Stimulated activated CD4-positive, alpha-beta T cell treated with anti-CD3 and anti-CD28 coated beads, Interleukin-15, amount 100 ng/mL, for 48 hours (primary cell): ENCODE measurements at regions not wholly inside any gene's neighbourhood (a gene's known extent, or its start where the extent isn't known, plus 50 kb on each side); places are given as distances from the start of the nearest gene placed in this dataset.

Experiments
- DNase-seq, 2 donors: peaks; one replicate each; pipeline ENCODE4 v3.0.0-alpha.2; 2020; ENCODE audit warnings: low read depth in 2 of 2

DNA sequence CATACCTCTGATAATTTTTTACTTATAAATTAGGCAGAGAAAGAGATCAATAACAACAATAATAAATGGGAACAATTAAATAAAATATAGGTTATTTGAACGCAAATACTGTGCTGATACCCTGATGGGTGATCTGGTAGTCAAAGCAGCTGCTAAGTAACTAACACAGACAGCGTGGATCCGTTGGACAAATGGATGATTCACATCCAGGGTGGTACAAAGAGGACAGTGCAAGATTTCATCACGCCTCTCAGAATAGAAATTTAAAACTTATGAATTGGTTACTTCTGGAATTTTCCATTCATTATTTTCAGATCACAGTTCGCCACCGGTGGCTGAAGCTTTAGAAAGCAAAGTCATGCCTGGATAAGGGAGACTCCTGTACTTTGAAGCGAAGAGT lies 1066.0 kb upstream of the ADGRL3 start:
- DNase-seq: no peak

DNA sequence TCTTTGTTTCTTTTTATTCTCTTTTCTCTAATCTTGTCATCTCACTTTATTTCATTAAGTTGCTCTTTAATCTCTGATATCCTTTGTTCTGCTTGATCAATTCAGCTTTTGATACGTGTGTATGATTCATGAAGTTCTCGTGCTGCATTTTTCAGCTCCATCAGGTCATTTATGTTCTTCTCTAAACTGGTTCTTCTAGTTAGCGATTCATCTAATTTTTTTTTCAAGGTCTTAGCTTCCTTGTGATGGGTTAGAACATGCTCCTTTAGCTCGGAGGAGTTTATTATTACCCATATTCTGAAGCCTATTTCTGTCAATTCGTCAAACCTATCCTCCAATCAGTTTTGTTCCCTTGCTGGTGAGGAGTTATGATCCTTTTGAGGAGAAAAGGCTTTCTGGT lies 1045.0 kb upstream of the ADGRL3 start:
- no peak for DNase-seq

DNA sequence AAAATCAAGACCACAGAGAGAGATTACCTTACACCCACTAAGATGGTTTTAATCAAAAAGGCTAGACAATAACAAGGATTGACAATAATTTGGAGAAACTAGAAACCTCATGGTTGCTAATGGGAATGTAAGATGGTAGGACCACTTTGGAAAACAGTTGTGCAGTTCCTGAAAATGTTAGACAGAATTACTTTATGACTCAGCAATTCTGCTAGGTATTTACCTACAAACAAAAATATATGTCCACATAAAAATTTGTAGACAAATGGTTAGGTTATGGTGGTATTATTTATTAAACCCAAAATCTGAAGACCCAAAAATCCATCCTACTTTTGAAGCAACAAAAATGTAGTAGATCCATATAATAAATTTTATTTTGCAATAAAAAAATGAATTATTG lies 1027.0 kb upstream of the ADGRL3 start:
- no peak for DNase-seq

DNA sequence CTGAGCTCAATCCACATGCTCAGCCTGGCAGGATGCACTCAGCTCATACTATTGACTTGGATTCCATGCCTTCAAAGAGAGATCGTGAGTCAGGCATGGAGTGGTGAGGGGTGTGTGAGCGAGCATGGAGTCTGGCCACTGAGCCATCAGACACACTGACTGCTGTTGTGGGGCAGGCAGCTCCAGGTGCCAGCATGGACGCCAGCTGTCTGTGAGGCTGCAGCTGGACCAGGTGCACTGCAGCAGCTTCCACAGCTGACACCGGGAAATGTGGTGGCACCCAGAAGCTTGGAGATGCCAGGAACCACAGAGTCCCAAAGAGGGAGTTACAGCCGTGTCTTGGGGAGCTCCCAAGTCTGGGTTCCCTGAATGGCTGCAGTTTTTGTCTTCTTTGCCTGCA lies 1026.4 kb upstream of the ADGRL3 start:
- no peak for DNase-seq

GRCh38 chr4:60175241-60175640 lies 1024.9 kb upstream of the ADGRL3 start:
- DNase-seq: no peak

GRCh38 chr4:60187428-60187827 lies 1012.7 kb upstream of the ADGRL3 start:
- no peak for DNase-seq

DNA sequence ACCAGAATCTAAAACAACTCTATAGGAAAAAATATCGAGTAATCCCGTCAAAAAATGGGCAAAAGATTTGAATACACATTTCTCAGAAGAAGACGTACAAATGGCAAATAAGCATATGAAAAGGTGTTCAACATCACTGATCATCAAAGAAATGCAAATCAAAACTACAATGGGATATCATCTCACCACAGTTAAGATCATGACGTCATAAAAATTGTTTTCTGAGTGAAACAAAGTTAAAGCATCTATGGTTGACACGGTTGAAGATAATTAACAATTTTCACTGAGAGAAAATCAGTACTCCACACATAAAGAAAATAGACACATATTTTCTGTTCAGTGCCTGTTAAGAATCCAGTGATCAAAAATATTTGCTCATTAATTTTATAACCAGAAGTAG lies 1010.8 kb upstream of the ADGRL3 start:
- no peak for DNase-seq

DNA sequence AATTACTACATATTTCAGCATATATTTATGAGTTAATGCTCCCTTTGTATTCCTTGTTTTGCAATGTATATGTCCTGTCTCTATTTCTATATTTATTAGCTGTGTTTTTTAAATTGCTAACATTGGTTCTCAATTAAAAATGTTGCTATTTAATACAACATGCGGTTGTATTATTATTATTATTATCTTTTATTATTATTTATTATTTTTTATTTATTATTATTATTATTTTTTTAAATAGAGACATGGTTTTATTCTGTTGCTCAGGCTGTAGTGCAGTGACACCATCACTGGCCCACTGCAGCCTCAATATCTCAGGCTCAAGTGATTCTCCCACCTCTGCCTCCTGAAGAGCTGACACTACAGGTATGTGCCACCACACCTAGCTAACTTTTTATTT lies 1005.9 kb upstream of the ADGRL3 start:
- no peak for DNase-seq

- no peak for DNase-seq
Observed at GRCh38 chr4:60195256-60195655, 1004.9 kb upstream of the ADGRL3 start.

DNA sequence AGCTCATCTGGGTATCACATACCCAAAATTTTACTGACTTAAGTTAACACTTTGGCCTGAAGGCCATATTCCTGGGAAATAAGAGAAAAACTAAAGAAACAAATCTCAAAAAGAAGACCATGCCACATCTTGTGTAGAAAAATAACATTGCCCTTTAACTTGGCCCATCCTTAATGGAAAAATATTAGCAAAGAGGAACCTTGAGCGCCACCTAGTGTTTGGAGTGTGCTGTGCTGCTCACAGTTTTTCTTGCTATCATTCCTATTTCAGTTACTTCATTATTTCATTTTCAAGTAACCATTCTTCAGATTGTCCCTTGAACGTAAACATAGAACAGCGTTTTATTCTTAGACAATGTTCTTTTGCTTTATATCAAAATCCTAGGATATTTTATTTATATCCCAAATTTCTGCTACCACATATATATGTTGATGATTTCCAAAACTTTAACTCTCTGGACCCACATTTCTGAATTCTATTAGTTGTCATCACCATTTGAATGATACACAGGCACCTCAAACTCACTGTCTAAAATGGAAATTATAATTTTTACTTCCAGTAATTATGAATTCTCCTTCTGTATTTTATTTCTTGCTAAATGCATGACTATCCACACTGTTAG lies 999.0 kb upstream of the ADGRL3 start:
- DNase-seq: peak in 1 of 2 donors; percentile 22

GRCh38 chr4:60209588-60209987 lies 990.5 kb upstream of the ADGRL3 start:
- DNase-seq: no peak

DNA sequence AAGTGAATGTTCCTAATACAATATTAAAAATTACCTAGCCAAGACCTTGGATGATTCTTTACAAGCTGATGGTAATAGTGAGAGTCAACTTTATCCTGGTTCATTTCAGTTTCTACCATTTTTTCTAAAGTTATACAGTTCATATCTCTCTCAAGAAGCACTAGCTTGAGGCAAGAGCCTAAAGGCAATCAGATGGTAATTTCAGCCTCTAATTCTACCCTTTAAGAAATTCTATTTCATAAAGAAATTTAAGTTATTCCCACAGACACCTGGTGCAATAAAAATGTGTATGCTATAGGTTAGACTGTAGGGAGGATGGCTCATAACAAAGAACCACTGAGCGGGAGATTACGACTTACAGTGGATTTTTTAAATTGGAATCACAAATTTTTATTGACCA lies 984.2 kb upstream of the ADGRL3 start:
- no peak for DNase-seq

- DNase-seq: no peak
Observed at GRCh38 chr4:60216752-60217151, 983.4 kb upstream of the ADGRL3 start.

GRCh38 chr4:60221866-60222265 lies 978.3 kb upstream of the ADGRL3 start:
- DNase-seq: no peak

DNA sequence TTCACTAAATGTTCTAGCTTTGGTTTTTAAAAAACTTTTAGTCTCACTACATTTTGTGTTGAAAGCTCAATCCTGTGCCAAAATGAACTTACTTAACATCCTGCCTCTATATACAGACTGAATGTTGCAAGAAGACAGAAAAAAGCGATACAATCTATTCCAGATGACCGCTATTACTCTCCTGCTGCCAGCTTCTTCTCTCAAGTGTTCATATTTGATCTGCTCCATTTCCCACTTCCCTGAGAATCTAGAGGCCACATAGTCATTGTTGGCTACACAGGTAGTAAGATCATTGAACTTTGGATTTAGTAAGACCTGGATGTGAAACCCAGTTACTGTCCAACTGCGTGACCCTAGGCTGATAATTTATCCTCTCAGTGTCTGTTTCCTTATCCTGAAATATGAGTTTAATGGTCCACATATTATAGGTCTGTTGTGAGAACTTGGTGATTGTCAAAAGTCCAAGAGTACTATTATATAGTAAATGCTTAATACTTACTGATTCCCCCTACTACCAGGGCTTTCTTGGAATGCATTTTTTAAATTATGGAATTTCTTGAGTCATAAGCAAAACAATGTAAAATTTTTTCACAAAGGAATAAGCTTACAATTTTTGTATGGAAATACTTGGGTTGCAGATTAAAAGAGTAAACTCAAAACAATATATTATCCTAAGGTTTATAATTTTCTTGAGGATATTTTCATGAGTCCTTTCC lies 976.8 kb upstream of the ADGRL3 start:
- DNase-seq: no peak

DNA sequence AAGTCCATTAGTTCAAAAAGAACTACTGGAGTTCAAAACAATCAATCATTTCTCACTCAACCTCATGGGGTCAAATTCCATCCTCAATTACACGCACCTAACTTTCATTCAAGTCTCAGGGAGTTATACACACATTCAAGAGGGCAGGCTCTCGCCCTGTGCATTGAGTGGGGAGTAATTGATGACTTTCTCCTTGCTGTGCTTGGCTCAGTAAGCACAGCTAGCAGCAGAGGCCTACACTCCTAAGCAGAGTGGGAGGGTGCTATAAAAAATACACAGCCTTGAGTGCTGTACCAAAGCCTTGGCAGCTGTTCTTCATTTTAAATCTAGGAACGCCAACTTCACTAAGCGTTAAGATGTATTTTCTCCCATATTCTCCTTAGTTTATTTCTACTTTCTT lies 958.3 kb upstream of the ADGRL3 start:
- DNase-seq: no peak

DNA sequence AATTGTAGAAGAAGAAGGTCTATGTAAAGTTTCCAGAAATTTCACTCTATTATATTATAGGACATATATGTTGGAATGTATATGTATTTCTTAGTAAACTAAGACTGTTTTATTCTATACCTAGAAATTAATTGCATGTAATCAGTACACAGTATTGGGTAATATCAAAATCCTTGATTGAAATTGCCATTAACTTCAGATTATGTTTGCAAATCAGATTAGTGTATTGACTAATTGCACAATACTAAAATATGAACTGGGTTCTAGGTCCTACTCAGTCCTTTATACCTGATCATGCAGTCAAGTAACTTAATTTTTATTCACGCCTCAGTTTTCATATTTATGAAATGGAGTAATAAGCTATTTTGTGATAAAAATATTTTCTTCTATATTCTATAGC lies 950.3 kb upstream of the ADGRL3 start:
- DNase-seq: no peak

DNA sequence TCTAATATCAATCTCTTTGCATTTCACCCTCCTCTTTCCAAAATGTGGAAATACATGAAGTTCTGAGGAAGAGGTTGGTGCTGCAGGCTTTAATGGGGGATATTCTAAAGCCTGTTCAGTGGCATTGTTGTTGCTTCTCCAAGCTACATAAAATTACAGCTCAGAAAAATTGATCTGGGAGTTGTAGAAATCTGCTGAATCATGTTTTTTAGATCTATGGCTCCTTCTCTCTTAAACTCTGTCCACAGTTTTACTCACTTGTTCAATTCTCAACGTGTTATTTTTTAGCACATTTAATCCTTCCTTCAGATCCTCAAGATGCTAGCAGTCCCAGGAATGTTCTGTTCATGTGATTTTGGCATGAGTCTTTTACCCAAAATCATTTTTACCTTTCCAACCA lies 949.5 kb upstream of the ADGRL3 start:
- no peak for DNase-seq

DNA sequence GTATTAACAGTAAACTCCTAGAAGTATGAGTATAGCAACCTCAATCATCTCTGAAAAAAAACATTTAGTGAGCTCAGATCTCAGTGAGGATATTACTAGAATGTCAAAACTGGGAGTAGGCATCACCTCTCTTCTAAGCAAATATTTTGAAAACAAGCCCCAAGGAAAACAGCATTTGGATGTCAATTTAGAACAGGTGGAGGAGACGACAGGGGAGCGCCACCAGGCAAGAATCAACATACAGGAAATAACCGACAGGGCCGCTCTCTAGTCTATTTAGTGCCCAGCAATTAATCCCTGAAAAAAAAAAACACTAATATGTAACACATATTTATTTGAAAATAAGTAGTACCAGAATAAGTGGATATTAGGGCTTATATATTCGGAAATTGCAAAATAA lies 940.3 kb upstream of the ADGRL3 start:
- no peak for DNase-seq

GRCh38 chr4:60266505-60266904 lies 933.6 kb upstream of the ADGRL3 start:
- no peak for DNase-seq

DNA sequence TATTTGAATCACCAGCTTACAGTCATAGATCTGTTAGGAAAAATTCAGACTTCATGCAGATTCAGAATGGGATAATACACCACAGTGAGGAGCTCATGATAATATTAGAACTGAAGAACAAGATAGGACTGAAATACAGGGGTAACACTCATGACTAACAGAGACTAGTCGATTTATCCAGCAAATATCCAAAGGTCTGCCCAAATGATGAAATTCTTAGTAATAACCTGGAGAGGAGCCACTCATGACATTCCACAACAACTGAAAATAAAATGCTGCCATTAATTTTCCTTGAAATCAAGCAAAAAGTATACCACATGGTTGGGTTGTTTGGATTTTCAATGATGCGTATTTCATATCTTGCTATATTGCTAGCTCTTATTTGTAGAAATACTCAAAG lies 903.7 kb upstream of the ADGRL3 start:
- DNase-seq: no peak

DNA sequence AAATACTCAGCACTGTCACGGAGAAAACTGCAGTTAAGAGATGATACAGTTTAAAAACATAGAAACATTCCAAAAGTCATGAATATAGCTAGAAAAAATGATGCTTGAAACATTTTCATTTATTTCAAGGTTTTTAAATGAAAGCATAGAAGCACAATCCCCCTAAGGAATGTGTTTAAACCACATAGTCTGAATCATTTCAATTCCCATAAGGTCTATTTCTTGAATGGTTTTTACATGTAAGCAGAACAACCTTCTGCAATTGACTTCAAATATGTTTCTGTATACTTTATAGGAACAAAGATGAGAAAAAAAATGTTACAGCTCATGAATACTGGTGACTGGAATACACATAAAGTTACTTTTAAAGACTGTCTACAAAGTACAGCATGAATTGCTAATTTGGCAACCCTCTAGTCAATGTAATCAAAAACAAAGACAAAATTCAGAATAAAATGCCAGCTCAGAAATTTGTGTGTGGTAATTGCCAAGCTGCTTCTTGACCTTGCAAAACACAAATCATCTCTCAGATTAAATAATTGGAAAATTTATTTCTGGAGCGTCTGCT lies 886.4 kb upstream of the ADGRL3 start:
- DNase-seq: no peak

- DNase-seq: no peak
Observed at GRCh38 chr4:60314416-60314815, 885.7 kb upstream of the ADGRL3 start.

DNA sequence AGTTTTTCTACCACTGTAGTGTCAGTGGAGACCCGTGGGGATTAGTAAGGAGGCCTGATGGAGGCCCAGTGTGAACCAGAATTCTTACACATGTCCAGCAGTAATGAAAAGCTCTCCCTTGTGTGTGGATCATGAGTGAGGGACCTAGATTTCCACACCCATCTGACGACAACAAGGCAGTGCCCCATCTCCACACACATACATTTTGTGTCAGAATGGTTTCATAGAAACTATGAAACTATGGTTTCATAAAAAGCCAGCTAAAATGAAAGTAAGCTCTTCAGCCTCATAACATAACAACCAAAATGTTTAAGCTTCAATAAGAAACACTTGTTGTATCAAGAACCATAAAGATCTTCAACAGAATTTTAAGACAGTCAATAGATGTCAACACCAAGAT lies 884.5 kb upstream of the ADGRL3 start:
- DNase-seq: no peak
